ENCODE measurements at regions not wholly inside any gene's neighbourhood (a gene's known extent, or its start where the extent isn't known, plus 50 kb on each side); places are given as distances from the start of the nearest gene placed in this dataset.

DNA sequence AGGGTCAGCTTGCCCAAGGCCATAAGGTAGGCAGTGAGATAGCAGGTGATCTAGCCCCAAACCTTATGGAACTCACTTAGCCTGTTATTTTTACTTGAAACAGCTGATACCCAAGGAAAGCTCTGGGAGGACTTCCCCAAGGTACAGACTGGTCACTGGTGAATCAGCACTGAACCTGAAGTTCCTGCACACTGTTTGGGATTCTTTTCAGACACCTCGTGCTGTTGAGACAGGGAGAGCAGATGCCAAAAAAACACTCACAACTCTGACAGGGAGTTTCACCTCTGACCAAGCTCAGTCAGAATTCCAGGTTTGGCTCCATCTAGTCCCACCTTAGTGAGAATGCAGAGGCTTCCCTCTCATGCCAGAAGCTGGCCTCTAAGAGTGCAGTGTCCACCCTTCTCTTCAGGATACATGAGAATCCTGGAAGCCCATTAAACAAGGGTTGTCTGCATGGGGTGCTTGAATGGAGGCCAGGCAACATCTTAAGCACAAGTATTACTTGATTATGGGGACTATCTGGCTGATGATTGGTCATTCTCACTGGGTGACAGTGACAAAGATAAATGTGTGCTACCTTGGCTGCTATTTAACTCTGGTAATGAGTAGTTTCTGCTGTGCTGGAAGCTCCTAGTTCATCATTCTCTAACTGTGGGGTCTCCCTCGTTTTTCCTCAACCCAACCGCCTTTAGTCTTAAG lies 122.8 kb upstream of the SLIT3 start:
- Histone ChIP-seq H3K4me3 (ENCODE audit: low read length) (no peak overlapping the region), H3K27me3 (ENCODE audit: control insufficient read depth, insufficient read depth, low read length) (no peaks in the 10 kb centered on the region), H3K4me1 (ENCODE audit: control insufficient read depth, insufficient read depth, low read length) (no peaks in the 10 kb centered on the region), H3K36me3 (ENCODE audit: control insufficient read depth, insufficient read depth, low read length) (no peaks in the 10 kb centered on the region), H3K27ac (ENCODE audit: low read length) (no peak overlapping the region), H3K9me3 (ENCODE audit: control insufficient read depth, insufficient read depth, low read length) (no peaks in the 10 kb centered on the region)
- intact Hi-C loops (cut with micrococcal nuclease): no loop called here
- no peak overlapping the region for H3K27ac Mint-ChIP-seq
- H3K4me3 Mint-ChIP-seq: no peak overlapping the region
- H3K36me3 Mint-ChIP-seq: no peaks in the 10 kb centered on the region
- no peaks in the 10 kb centered on the region for H3K9me3 Mint-ChIP-seq
- no peaks in the 10 kb centered on the region for H3K4me1 Mint-ChIP-seq
- no peak for ATAC-seq
- TF ChIP-seq, protein P1, sequence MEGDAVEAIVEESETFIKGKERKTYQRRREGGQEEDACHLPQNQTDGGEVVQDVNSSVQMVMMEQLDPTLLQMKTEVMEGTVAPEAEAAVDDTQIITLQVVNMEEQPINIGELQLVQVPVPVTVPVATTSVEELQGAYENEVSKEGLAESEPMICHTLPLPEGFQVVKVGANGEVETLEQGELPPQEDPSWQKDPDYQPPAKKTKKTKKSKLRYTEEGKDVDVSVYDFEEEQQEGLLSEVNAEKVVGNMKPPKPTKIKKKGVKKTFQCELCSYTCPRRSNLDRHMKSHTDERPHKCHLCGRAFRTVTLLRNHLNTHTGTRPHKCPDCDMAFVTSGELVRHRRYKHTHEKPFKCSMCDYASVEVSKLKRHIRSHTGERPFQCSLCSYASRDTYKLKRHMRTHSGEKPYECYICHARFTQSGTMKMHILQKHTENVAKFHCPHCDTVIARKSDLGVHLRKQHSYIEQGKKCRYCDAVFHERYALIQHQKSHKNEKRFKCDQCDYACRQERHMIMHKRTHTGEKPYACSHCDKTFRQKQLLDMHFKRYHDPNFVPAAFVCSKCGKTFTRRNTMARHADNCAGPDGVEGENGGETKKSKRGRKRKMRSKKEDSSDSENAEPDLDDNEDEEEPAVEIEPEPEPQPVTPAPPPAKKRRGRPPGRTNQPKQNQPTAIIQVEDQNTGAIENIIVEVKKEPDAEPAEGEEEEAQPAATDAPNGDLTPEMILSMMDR (IDR thresholded peaks at IDR 0.05): no peak
- no peak for DNase-seq
- H3K27me3 Mint-ChIP-seq (ENCODE audit: low read depth in 2 of 2): no peaks in the 10 kb centered on the region
- 67% methylated on average over 1 of the region's 3 CpGs for WGBS (ENCODE audit: insufficient coverage)

DNA sequence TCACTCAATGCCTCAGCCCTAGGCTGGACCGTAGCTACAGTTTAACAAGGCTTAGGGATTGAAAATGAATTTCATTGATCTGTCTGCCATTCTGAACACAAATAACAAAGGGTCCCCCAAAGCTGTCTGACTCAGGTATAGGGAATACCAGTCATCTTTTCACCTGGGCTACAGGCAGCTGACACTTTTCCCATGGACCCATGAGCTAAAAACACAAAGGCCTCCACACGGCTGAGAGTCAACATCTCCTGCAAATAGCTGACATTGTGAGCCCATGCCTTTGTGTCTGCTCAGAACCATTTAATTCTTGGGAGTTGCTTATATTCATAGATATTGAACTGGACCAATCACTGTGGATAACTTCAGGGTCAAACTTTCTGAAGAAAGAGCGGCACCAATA lies 121.1 kb upstream of the SLIT3 start:
- no peaks in the 10 kb centered on the region for H3K9me3 Mint-ChIP-seq
- no peaks in the 10 kb centered on the region for H3K27me3 Mint-ChIP-seq (ENCODE audit: low read depth in 2 of 2)
- no peaks in the 10 kb centered on the region for H3K36me3 Mint-ChIP-seq
- Histone ChIP-seq H3K4me3 (ENCODE audit: low read length) (no peak overlapping the region), H3K27ac (ENCODE audit: low read length) (no peak overlapping the region), H3K36me3 (ENCODE audit: control insufficient read depth, insufficient read depth, low read length) (no peaks in the 10 kb centered on the region), H3K27me3 (ENCODE audit: control insufficient read depth, insufficient read depth, low read length) (no peaks in the 10 kb centered on the region), H3K9me3 (ENCODE audit: control insufficient read depth, insufficient read depth, low read length) (no peaks in the 10 kb centered on the region), H3K4me1 (ENCODE audit: control insufficient read depth, insufficient read depth, low read length) (no peaks in the 10 kb centered on the region)
- 86% methylated on average over 3 of the region's 3 CpGs for WGBS (ENCODE audit: insufficient coverage)
- no peak overlapping the region for H3K27ac Mint-ChIP-seq
- no peak overlapping the region for H3K4me3 Mint-ChIP-seq
- H3K4me1 Mint-ChIP-seq: no peaks in the 10 kb centered on the region
- intact Hi-C loops (cut with micrococcal nuclease): no loop called here
- no peak for DNase-seq
- ATAC-seq: no peak
- TF ChIP-seq, protein P1 (IDR thresholded peaks at IDR 0.05): no peak

GRCh38 chr5:169421677-169422076 lies 120.7 kb upstream of the SLIT3 start:
- WGBS (ENCODE audit: insufficient coverage): 67% methylated on average over 2 of the region's 2 CpGs
- DNase-seq: no peak
- no peaks in the 10 kb centered on the region for H3K27me3 ChIP-seq (ENCODE audit: control insufficient read depth, insufficient read depth, low read length)
- intact Hi-C loops (cut with micrococcal nuclease): no loop called here
- Mint-ChIP-seq H3K36me3 (no peaks in the 10 kb centered on the region), H3K4me1 (no peaks in the 10 kb centered on the region), H3K27me3 (ENCODE audit: low read depth in 2 of 2) (no peaks in the 10 kb centered on the region), H3K9me3 (no peaks in the 10 kb centered on the region), H3K27ac (no peak overlapping the region), H3K4me3 (no peak overlapping the region)
- H3K4me1 ChIP-seq (ENCODE audit: control insufficient read depth, insufficient read depth, low read length): no peaks in the 10 kb centered on the region
- H3K4me3 ChIP-seq (ENCODE audit: low read length): no peak overlapping the region
- TF ChIP-seq, protein P1 (IDR thresholded peaks at IDR 0.05): no peak
- H3K36me3 ChIP-seq (ENCODE audit: control insufficient read depth, insufficient read depth, low read length): no peaks in the 10 kb centered on the region
- no peak for ATAC-seq
- H3K9me3 ChIP-seq (ENCODE audit: control insufficient read depth, insufficient read depth, low read length): no peaks in the 10 kb centered on the region
- no peak overlapping the region for H3K27ac ChIP-seq (ENCODE audit: low read length)

GRCh38 chr5:169417676-169418075 lies 116.7 kb upstream of the SLIT3 start:
- no peak overlapping the region for H3K27ac ChIP-seq (ENCODE audit: low read length)
- H3K27me3 ChIP-seq (ENCODE audit: control insufficient read depth, insufficient read depth, low read length): no peaks in the 10 kb centered on the region
- H3K36me3 ChIP-seq (ENCODE audit: control insufficient read depth, insufficient read depth, low read length): no peaks in the 10 kb centered on the region
- Mint-ChIP-seq H3K36me3 (no peaks in the 10 kb centered on the region), H3K27me3 (ENCODE audit: low read depth in 2 of 2) (peaks cover 0 to 7% of the 10 kb centered on the region in 2 donors), H3K27ac (no peak overlapping the region), H3K9me3 (no peaks in the 10 kb centered on the region), H3K4me3 (no peak overlapping the region), H3K4me1 (no peaks in the 10 kb centered on the region)
- no peaks in the 10 kb centered on the region for H3K4me1 ChIP-seq (ENCODE audit: control insufficient read depth, insufficient read depth, low read length)
- H3K9me3 ChIP-seq (ENCODE audit: control insufficient read depth, insufficient read depth, low read length): no peaks in the 10 kb centered on the region
- TF ChIP-seq, protein P1 (IDR thresholded peaks at IDR 0.05): no peak
- intact Hi-C loops (cut with micrococcal nuclease): no loop called here
- ATAC-seq (no peak), DNase-seq (no peak)
- 85% methylated on average over 4 of the region's 4 CpGs for WGBS (ENCODE audit: insufficient coverage)
- H3K4me3 ChIP-seq (ENCODE audit: low read length): no peak overlapping the region

Measured in natural killer cell (primary cell).